ENCODE measurements at regions not wholly inside any gene's neighbourhood (a gene's known extent, or its start where the extent isn't known, plus 50 kb on each side); places are given as distances from the start of the nearest gene placed in this dataset.

DNA sequence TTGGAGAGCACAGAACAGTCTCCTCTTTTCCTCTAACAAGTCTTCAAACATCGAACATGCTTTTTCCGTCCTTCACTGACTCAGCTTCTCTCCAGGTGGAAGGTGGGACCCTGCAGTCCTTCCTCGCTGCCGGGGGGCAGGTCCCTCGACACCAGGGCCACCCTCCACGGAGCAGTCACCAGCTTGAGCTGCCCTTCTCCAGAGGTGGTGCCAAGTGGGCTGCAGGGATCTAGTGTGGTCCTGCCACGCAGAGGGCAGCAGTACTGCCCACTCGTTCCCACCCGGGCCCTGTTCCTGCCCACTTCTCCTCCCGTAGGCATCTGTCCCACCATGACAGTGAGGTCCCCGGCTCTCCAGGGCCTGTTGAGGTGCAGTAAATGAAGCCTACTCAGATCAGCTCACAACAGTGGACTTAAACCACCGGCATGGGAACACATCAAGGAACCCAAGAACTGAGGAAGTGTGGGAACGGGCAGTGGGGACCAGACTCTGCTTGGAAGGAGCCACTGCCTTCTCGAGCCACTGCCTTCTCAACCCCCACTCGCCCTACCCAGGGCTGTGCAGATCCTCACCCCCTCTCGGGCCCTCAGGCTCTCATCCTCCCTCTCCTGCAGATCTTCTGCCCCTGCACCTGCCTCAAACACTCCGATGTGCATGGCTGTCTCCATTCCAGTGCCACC is 153.9 kb downstream of the OAT start:
- FAIRE-seq = no peak
- Histone ChIP-seq H3K4me2 (ENCODE audit: control insufficient read depth, insufficient read depth) (no peak overlapping the region), H4K20me1 (ENCODE audit: control insufficient read depth, insufficient read depth) (no peaks in the 10 kb centered on the region), H3K36me3 (ENCODE audit: control insufficient read depth in 2 of 2, insufficient read depth in 2 of 2, low read length in 1 of 2) (no peaks in the 10 kb centered on the region), H3K4me3 (no peak overlapping the region), H3K79me2 (ENCODE audit: control insufficient read depth, insufficient read depth, low read length) (no peaks in the 10 kb centered on the region), H3K9ac (ENCODE audit: control insufficient read depth, insufficient read depth, low read length) (no peak overlapping the region), H3K27me3 (replicated peaks in 1 of 2; ENCODE audit: control insufficient read depth in 2 of 2, insufficient read depth in 2 of 2, low read length in 1 of 2) (no peaks in the 10 kb centered on the region), H2AFZ (ENCODE audit: control insufficient read depth, low read depth, low read length) (no peak overlapping the region), H3K27ac (ENCODE audit: control insufficient read depth, insufficient read depth) (no peak overlapping the region), H3K4me1 (ENCODE audit: control insufficient read depth, insufficient read depth, low read length) (no peaks in the 10 kb centered on the region), H3K9me3 (replicated peaks; ENCODE audit: control insufficient read depth, insufficient read depth, low read length) (no peaks in the 10 kb centered on the region; the same call in 2 of the 3 replicates)
- 35% methylated on average over 17 of the region's 17 CpGs for WGBS (ENCODE audit: insufficient coverage, insufficient replicate concordance, low lambda C conversion rate, missing lambda C conversion rate)
- intact Hi-C loops (cut with micrococcal nuclease; ENCODE audit: unreplicated experiment) = no loop called here
- in situ Hi-C loops (cut with MboI) = no loop called here
- ChIA-PET RAD21 (ENCODE audit: unreplicated experiment) (no interaction called here), POLR2A (no interaction called here), CTCF (no interaction called here), SMC1A (ENCODE audit: uncharacterized antibody, unreplicated experiment) (no interaction called here)
- no TSS peak for BruUV-seq (replicated peaks)
- no peak for DNase-seq (ENCODE audit: low read depth, low spot score)
- ATAC-seq = no peak
- TF ChIP-seq, protein P1, sequence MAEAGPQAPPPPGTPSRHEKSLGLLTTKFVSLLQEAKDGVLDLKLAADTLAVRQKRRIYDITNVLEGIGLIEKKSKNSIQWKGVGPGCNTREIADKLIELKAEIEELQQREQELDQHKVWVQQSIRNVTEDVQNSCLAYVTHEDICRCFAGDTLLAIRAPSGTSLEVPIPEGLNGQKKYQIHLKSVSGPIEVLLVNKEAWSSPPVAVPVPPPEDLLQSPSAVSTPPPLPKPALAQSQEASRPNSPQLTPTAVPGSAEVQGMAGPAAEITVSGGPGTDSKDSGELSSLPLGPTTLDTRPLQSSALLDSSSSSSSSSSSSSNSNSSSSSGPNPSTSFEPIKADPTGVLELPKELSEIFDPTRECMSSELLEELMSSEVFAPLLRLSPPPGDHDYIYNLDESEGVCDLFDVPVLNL (IDR thresholded peaks at IDR 0.05; ENCODE audit: low read depth, low read length) = no peak
- TF ChIP-seq MTA3 (IDR thresholded peaks at IDR 0.05; ENCODE audit: borderline replicate concordance, low read length) (no peak), BHLHE40 (IDR thresholded peaks at IDR 0.05; ENCODE audit: borderline replicate concordance in 1 of 2, low read depth in 2 of 2, low read length in 1 of 2) (no peak), GATAD2B (conservative IDR thresholded peaks at IDR 0.05; ENCODE audit: low read depth) (no peak), CBX3 (IDR thresholded peaks at IDR 0.05; ENCODE audit: borderline replicate concordance, low read depth) (no peak), ZNF217 (IDR thresholded peaks at IDR 0.05) (no peak), IRF4 (IDR thresholded peaks at IDR 0.05; ENCODE audit: low read depth, low read length) (no peak), NR2F1 (conservative IDR thresholded peaks at IDR 0.05) (no peak), TAF1 (IDR thresholded peaks at IDR 0.05; ENCODE audit: borderline replicate concordance, low read depth, low read length) (no peak), RELA (IDR thresholded peaks at IDR 0.05; ENCODE audit: borderline replicate concordance, partially characterized antibody) (no peak), RAD51 (IDR thresholded peaks at IDR 0.05) (no peak), WRNIP1 (IDR thresholded peaks at IDR 0.05; ENCODE audit: borderline replicate concordance, low read depth, low read length) (no peak), SMAD5 (IDR thresholded peaks at IDR 0.05; ENCODE audit: low read depth) (no peak)
- TF ChIP-seq, protein P2, sequence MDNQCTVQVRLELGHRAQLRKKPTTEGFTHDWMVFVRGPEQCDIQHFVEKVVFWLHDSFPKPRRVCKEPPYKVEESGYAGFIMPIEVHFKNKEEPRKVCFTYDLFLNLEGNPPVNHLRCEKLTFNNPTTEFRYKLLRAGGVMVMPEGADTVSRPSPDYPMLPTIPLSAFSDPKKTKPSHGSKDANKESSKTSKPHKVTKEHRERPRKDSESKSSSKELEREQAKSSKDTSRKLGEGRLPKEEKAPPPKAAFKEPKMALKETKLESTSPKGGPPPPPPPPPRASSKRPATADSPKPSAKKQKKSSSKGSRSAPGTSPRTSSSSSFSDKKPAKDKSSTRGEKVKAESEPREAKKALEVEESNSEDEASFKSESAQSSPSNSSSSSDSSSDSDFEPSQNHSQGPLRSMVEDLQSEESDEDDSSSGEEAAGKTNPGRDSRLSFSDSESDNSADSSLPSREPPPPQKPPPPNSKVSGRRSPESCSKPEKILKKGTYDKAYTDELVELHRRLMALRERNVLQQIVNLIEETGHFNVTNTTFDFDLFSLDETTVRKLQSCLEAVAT (IDR thresholded peaks at IDR 0.05) = no peak
- TF ChIP-seq, protein P3, sequence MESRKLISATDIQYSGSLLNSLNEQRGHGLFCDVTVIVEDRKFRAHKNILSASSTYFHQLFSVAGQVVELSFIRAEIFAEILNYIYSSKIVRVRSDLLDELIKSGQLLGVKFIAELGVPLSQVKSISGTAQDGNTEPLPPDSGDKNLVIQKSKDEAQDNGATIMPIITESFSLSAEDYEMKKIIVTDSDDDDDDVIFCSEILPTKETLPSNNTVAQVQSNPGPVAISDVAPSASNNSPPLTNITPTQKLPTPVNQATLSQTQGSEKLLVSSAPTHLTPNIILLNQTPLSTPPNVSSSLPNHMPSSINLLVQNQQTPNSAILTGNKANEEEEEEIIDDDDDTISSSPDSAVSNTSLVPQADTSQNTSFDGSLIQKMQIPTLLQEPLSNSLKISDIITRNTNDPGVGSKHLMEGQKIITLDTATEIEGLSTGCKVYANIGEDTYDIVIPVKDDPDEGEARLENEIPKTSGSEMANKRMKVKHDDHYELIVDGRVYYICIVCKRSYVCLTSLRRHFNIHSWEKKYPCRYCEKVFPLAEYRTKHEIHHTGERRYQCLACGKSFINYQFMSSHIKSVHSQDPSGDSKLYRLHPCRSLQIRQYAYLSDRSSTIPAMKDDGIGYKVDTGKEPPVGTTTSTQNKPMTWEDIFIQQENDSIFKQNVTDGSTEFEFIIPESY (IDR thresholded peaks at IDR 0.05) = no peak
- TF ChIP-seq, protein P4, sequence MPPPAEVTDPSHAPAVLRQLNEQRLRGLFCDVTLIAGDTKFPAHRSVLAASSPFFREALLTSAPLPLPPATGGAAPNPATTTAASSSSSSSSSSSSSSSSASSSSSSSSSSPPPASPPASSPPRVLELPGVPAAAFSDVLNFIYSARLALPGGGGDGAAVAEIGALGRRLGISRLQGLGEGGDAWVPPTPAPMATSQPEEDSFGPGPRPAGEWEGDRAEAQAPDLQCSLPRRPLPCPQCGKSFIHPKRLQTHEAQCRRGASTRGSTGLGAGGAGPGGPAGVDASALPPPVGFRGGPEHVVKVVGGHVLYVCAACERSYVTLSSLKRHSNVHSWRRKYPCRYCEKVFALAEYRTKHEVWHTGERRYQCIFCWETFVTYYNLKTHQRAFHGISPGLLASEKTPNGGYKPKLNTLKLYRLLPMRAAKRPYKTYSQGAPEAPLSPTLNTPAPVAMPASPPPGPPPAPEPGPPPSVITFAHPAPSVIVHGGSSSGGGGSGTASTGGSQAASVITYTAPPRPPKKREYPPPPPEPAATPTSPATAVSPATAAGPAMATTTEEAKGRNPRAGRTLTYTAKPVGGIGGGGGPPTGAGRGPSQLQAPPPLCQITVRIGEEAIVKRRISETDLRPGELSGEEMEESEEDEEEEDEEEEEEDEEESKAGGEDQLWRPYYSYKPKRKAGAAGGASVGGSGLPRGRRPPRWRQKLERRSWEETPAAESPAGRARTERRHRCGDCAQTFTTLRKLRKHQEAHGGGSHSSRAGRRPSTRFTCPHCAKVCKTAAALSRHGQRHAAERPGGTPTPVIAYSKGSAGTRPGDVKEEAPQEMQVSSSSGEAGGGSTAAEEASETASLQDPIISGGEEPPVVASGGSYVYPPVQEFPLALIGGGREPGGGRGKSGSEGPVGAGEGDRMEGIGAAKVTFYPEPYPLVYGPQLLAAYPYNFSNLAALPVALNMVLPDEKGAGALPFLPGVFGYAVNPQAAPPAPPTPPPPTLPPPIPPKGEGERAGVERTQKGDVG (CRISPR knock-in tag; IDR thresholded peaks at IDR 0.05) = no peak

All from GM12878 (cell line).